ENCODE measurements at regions not wholly inside any gene's neighbourhood (a gene's known extent, or its start where the extent isn't known, plus 50 kb on each side); places are given as distances from the start of the nearest gene placed in this dataset.

- TF ChIP-seq, protein P1, sequence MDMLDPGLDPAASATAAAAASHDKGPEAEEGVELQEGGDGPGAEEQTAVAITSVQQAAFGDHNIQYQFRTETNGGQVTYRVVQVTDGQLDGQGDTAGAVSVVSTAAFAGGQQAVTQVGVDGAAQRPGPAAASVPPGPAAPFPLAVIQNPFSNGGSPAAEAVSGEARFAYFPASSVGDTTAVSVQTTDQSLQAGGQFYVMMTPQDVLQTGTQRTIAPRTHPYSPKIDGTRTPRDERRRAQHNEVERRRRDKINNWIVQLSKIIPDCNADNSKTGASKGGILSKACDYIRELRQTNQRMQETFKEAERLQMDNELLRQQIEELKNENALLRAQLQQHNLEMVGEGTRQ (IDR thresholded peaks at IDR 0.05; ENCODE audit: low read depth, low read length): no peak
Measured at GRCh38 chr6:72525821-72526510, 95.9 kb upstream of the KCNQ5 start (continued).

- Histone ChIP-seq H2BK5ac (ENCODE audit: low read depth, low read length, poor library complexity, severe bottlenecking) (no peak overlapping the region), H3K9me1 (ENCODE audit: insufficient read depth, low read length) (peaks cover 2% of the 10 kb centered on the region), H3K4me1 (ENCODE audit: control insufficient read depth, insufficient read depth, low read length) (peaks cover 6% of the 10 kb centered on the region; the same call in 1 of the 2 replicates), H2AFZ (replicated peaks; ENCODE audit: low read length, poor library complexity) (no peak overlapping the region), H2BK120ac (ENCODE audit: low read depth, low read length) (no peak overlapping the region), H2AK5ac (ENCODE audit: low read depth, low read length) (no peak overlapping the region), H2BK15ac (ENCODE audit: low read depth, low read length) (no peak overlapping the region), H3K56ac (ENCODE audit: extremely low read depth, insufficient read depth, low read length) (no peak overlapping the region), H4K8ac (ENCODE audit: low read depth in 2 of 2, low read length in 2 of 2) (no peak overlapping the region), H3K9me3 (ENCODE audit: control insufficient read depth, insufficient read depth, low read length) (no peaks in the 10 kb centered on the region), H4K5ac (ENCODE audit: low read depth, low read length) (no peak overlapping the region), H3K14ac (replicated peaks; ENCODE audit: low read depth, low read length) (no peak overlapping the region), H2BK20ac (ENCODE audit: low read depth, low read length) (no peak overlapping the region), H3K23ac (ENCODE audit: low read depth, low read length) (no peak overlapping the region), H4K91ac (ENCODE audit: insufficient read depth, low read depth, low read length) (no peak overlapping the region), H4K20me1 (ENCODE audit: insufficient read depth, low read length) (no peaks in the 10 kb centered on the region), H3K27me3 (ENCODE audit: control insufficient read depth, insufficient read depth, low read length) (no peaks in the 10 kb centered on the region), H3K18ac (ENCODE audit: low read depth, low read length) (no peak overlapping the region), H3K4me2 (ENCODE audit: low read depth, low read length) (no peak overlapping the region), H3K36me3 (ENCODE audit: control insufficient read depth, insufficient read depth, low read length) (no peaks in the 10 kb centered on the region), H3K27ac (ENCODE audit: insufficient read depth, low read length) (no peak overlapping the region), H3K79me1 (ENCODE audit: low read depth in 1 of 2, low read length in 2 of 2) (no peaks in the 10 kb centered on the region), H3K4ac (ENCODE audit: low read depth, low read length) (no peak overlapping the region), H2AK9ac (replicated peaks; ENCODE audit: low read depth, low read length, poor library complexity) (no peak overlapping the region), H3K9ac (ENCODE audit: low read depth, low read length) (no peak overlapping the region), H3K4me3 (ENCODE audit: insufficient read depth, low read depth, low read length) (no peak overlapping the region)
- in situ Hi-C loops (cut with MboI; ENCODE audit: low sequenced_read_pairs): no loop called here
- DNase-seq (no peak), ATAC-seq (ENCODE audit: low read depth) (no peak)
- dilution Hi-C loops (cut with HindIII; ENCODE audit: low sequenced_read_pairs, unreplicated experiment): no loop called here
- intact Hi-C loops (cut with micrococcal nuclease): no loop called here
- TF ChIP-seq BHLHE40 (IDR thresholded peaks at IDR 0.05; ENCODE audit: low read depth, low read length) (no peak), MAFK (IDR thresholded peaks at IDR 0.05; ENCODE audit: low read depth, low read length) (peak; percentile 57)
- WGBS, 2 experiments (ENCODE audit: extremely low coverage in 2 of 2, insufficient read length in 1 of 2): no CpG with 5 or more reads among the region's 2 CpGs
- ChIA-PET POLR2A (ENCODE audit: unreplicated experiment) (no interaction called here), CTCF (no interaction called here)
- no TSS peak for BruUV-seq (replicated peaks)
Measured at GRCh38 chr6:72530152-72530551, 91.7 kb upstream of the KCNQ5 start.
